Hepatocyte (in vitro differentiated cells): ENCODE measurements at regions not wholly inside any gene's neighbourhood (a gene's known extent, or its start where the extent isn't known, plus 50 kb on each side); places are given as distances from the start of the nearest gene placed in this dataset.

Experiments used
- CTCF ChIP-seq: fragments of 200-600 bp; sonication (generic); IDR thresholded peaks from 2 replicates; pipeline ENCODE4 v1.5.1; 2016; ENCODE audit warnings: antibody characterized with exemption, mild to moderate bottlenecking; ENCODE audit not compliant: poor library complexity
- EZH2phosphoT487 ChIP-seq: fragments of 200-600 bp; sonication (generic); IDR thresholded peaks from one replicate; pipeline ENCODE4 v1.6.1; 2018; ENCODE audit warnings: antibody characterized with exemption, mild to moderate bottlenecking, low read depth, moderate library complexity; ENCODE audit not compliant: unreplicated experiment, severe bottlenecking

DNA sequence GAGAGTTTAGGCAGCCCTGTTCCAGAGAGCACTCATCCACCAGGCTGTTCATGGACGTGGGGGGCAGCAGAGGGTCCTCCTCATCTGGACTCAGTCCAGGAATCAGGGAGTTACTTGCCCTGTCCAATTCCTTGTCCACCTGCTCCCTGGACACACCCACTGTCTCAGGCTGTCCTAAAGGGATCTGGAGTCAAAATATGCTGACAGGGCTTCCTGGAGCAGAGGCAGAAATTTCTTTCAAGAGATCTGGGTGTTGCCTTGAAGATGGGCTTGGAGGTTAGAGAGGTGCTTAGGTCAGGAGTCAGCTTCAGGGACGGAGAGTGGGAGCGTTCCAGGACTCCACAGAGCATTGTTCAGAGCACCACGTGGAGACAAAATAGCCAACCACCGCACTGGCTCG lies 65.8 kb upstream of the SHISA2 start:
- TF ChIP-seq CTCF (no peak), EZH2phosphoT487 (no peak)
